Hindlimb muscle (tissue), 1 donor: ENCODE measurements at regions not wholly inside any gene's neighbourhood (a gene's known extent, or its start where the extent isn't known, plus 50 kb on each side); places are given as distances from the start of the nearest gene placed in this dataset.

Experiments
- DNase-seq: peaks from one replicate; pipeline ENCODE4 v3.0.0-alpha.2; 2013

GRCh38 chr10:78808736-78809367, 259.9 kb upstream of the ZMIZ1 start:
- DNase-seq = no peak

GRCh38 chr10:78811174-78811573, 257.6 kb upstream of the ZMIZ1 start:
- DNase-seq = no peak

- DNase-seq = no peak
Measured at GRCh38 chr10:78812571-78813318, 256.0 kb upstream of the ZMIZ1 start.

GRCh38 chr10:78813526-78813925, 255.2 kb upstream of the ZMIZ1 start:
- DNase-seq = no peak

GRCh38 chr10:78813998-78814399, 254.8 kb upstream of the ZMIZ1 start:
- DNase-seq = no peak

GRCh38 chr10:78814407-78814806, 254.4 kb upstream of the ZMIZ1 start:
- DNase-seq = no peak

GRCh38 chr10:78815702-78816334, 252.9 kb upstream of the ZMIZ1 start:
- DNase-seq = no peak

- DNase-seq = peak; percentile 48
Measured at GRCh38 chr10:78817361-78817760, 251.4 kb upstream of the ZMIZ1 start.

GRCh38 chr10:78817804-78818203, 251.0 kb upstream of the ZMIZ1 start:
- DNase-seq = no peak

GRCh38 chr10:78819361-78820006, 249.3 kb upstream of the ZMIZ1 start:
- DNase-seq = no peak

GRCh38 chr10:78820007-78820362, 248.8 kb upstream of the ZMIZ1 start:
- DNase-seq = no peak

- DNase-seq = no peak
Measured at GRCh38 chr10:78821052-78821451, 247.7 kb upstream of the ZMIZ1 start.

GRCh38 chr10:78828647-78829539, 239.9 kb upstream of the ZMIZ1 start:
- no peak for DNase-seq

GRCh38 chr10:78829565-78829964, 239.2 kb upstream of the ZMIZ1 start:
- DNase-seq = no peak

GRCh38 chr10:78830062-78830975, 238.4 kb upstream of the ZMIZ1 start:
- DNase-seq = no peak

GRCh38 chr10:78830976-78831375, 237.8 kb upstream of the ZMIZ1 start:
- DNase-seq = no peak

GRCh38 chr10:78831461-78831860, 237.3 kb upstream of the ZMIZ1 start:
- DNase-seq = no peak

- DNase-seq = no peak
Measured at GRCh38 chr10:78832281-78832680, 236.5 kb upstream of the ZMIZ1 start.

- DNase-seq = no peak
Measured at GRCh38 chr10:78838141-78838657, 230.6 kb upstream of the ZMIZ1 start.

- no peak for DNase-seq
Measured at GRCh38 chr10:78843495-78843894, 225.3 kb upstream of the ZMIZ1 start.
